Vagina (tissue), 2 donors: ENCODE measurements at regions not wholly inside any gene's neighbourhood (a gene's known extent, or its start where the extent isn't known, plus 50 kb on each side); places are given as distances from the start of the nearest gene placed in this dataset.

Source experiments
- POLR2A ChIP-seq, 2 donors: fragments of 450-650 bp; IDR thresholded peaks; one replicate each; pipeline ENCODE4 v1.6.1; 2017; ENCODE audit warnings: antibody characterized with exemption in 2 of 2, mild to moderate bottlenecking in 2 of 2, moderate library complexity in 2 of 2
- POLR2AphosphoS5 ChIP-seq, 2 donors: sonication (generic); formaldehyde crosslinking; IDR thresholded peaks; one replicate each; pipeline ENCODE4 v1.9.0; 2017; ENCODE audit warnings: antibody characterized with exemption in 2 of 2, mild to moderate bottlenecking in 2 of 2, low read depth in 1 of 2; ENCODE audit not compliant: insufficient read depth in 1 of 2
- TF ChIP-seq, protein P1 (sequence below), 3 experiments: fragments of 450-650 bp in 2 of 3; fragments of 200-600 bp in 1 of 3; sonication (generic) in 1 of 3; IDR thresholded peaks; one replicate each; pipeline ENCODE4 v1.5.1; 2017 to 2019; ENCODE audit warnings: antibody characterized with exemption in 3 of 3, mild to moderate bottlenecking in 2 of 3, moderate library complexity in 2 of 3

DNA sequence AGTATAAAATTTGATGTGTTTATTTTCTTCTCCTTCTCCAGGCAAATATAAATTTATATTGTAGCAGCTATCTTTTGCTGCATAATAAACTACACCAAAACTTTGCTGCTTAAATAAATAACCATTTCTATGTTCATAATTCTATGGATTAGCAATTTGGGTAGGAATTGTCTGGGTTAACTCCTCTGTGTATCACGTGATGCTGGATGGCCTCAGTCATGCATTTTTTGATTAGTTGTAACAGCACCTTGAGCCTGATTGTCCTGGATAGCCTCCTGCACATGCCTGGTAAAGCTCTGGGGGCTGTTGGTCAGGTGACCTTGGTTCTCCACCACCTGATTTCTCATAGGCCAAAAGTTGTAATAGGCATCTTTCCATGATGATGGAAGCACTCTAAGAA, 572.9 kb downstream of the ETV1 start:
- no peak for TF ChIP-seq POLR2A (IDR thresholded peaks at IDR 0.05)
- TF ChIP-seq, protein P1, sequence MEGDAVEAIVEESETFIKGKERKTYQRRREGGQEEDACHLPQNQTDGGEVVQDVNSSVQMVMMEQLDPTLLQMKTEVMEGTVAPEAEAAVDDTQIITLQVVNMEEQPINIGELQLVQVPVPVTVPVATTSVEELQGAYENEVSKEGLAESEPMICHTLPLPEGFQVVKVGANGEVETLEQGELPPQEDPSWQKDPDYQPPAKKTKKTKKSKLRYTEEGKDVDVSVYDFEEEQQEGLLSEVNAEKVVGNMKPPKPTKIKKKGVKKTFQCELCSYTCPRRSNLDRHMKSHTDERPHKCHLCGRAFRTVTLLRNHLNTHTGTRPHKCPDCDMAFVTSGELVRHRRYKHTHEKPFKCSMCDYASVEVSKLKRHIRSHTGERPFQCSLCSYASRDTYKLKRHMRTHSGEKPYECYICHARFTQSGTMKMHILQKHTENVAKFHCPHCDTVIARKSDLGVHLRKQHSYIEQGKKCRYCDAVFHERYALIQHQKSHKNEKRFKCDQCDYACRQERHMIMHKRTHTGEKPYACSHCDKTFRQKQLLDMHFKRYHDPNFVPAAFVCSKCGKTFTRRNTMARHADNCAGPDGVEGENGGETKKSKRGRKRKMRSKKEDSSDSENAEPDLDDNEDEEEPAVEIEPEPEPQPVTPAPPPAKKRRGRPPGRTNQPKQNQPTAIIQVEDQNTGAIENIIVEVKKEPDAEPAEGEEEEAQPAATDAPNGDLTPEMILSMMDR (IDR thresholded peaks at IDR 0.05) = no peak
- TF ChIP-seq POLR2AphosphoS5 (IDR thresholded peaks at IDR 0.05; ENCODE audit: insufficient read depth in 1 of 2, low read depth in 1 of 2) = no peak
